ENCODE measurements at regions not wholly inside any gene's neighbourhood (a gene's known extent, or its start where the extent isn't known, plus 50 kb on each side); places are given as distances from the start of the nearest gene placed in this dataset.

GRCh38 chr7:67696878-67697277, 700.2 kb downstream of the TYW1 start:
- Mint-ChIP-seq H3K9me3 (peaks cover 0 to 15% (median 11%) of the 10 kb centered on the region in 5 donors), H3K4me1 (no peaks in the 10 kb centered on the region), H3K4me3 (no peak overlapping the region), H3K27me3 (no peaks in the 10 kb centered on the region), H3K27ac (no peak overlapping the region), H3K36me3 (no peaks in the 10 kb centered on the region)
- no peak for DNase-seq
- Histone ChIP-seq H3K4me1 (ENCODE audit: insufficient read depth, low read length) (no peaks in the 10 kb centered on the region), H3K9me3 (ENCODE audit: low read length) (no peaks in the 10 kb centered on the region), H3K27ac (ENCODE audit: low read depth, low read length) (no peak overlapping the region), H3K36me3 (ENCODE audit: insufficient read depth, low read length) (no peaks in the 10 kb centered on the region), H3K27me3 (ENCODE audit: insufficient read depth, low read length, poor library complexity, severe bottlenecking) (no peaks in the 10 kb centered on the region), H3K4me3 (ENCODE audit: low read length) (no peak overlapping the region)
- ChIA-PET CTCF (no interaction called here), POLR2A (no interaction called here)

DNA sequence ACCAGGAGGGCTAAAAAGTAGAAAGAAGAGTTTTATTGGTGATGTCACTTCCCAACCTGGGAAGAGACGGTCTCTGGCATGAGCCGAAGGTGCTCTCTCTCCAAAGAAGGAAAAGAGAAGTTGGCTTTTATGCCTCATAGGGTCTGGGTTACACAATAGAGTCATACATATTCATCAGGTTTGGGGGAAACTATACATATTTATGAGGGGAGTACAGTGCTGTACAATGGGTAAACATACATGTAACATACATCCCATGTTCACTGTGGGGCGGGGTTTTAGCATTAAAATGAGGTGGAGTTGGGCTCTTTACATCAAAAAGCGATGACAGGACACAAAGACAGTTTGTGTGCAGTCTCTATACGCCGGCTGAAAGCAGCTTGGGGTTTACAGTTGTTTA, 701.7 kb downstream of the TYW1 start:
- H3K27me3 Mint-ChIP-seq: no peaks in the 10 kb centered on the region
- H3K27ac ChIP-seq (ENCODE audit: low read depth, low read length): no peak overlapping the region
- POLR2A ChIA-PET: no interaction called here
- DNase-seq: no peak
- CTCF ChIA-PET: no interaction called here
- H3K9me3 Mint-ChIP-seq: peaks cover 6 to 19% (median 11%) of the 10 kb centered on the region in 5 donors
- no peak overlapping the region for H3K4me3 ChIP-seq (ENCODE audit: low read length)
- H3K36me3 Mint-ChIP-seq: no peaks in the 10 kb centered on the region
- H3K4me3 Mint-ChIP-seq: no peak overlapping the region
- no peaks in the 10 kb centered on the region for H3K36me3 ChIP-seq (ENCODE audit: insufficient read depth, low read length)
- no peaks in the 10 kb centered on the region for H3K4me1 ChIP-seq (ENCODE audit: insufficient read depth, low read length)
- H3K27me3 ChIP-seq (ENCODE audit: insufficient read depth, low read length, poor library complexity, severe bottlenecking): no peaks in the 10 kb centered on the region
- no peaks in the 10 kb centered on the region for H3K9me3 ChIP-seq (ENCODE audit: low read length)
- no peaks in the 10 kb centered on the region for H3K4me1 Mint-ChIP-seq
- H3K27ac Mint-ChIP-seq: no peak overlapping the region

DNA sequence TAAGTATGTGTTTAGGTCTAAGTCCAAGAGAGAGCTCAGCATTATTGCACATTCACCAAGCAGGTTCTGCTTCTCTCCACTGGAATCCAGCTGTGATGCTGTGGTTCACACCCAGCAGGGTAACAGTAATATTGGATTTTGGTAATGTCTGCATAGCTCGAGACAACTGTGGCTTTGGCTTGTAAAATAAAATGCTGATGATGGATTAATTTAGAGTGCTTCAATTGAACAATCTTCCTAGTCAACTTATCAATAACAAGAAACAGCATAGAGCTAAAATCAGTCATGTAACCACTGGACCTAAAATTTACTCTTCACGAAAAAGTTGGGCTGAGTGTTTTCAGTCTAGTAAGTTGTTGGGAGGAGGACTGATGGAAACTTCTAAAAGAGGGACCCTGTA, 709.2 kb downstream of the TYW1 start:
- H3K4me1 Mint-ChIP-seq: no peaks in the 10 kb centered on the region

DNA sequence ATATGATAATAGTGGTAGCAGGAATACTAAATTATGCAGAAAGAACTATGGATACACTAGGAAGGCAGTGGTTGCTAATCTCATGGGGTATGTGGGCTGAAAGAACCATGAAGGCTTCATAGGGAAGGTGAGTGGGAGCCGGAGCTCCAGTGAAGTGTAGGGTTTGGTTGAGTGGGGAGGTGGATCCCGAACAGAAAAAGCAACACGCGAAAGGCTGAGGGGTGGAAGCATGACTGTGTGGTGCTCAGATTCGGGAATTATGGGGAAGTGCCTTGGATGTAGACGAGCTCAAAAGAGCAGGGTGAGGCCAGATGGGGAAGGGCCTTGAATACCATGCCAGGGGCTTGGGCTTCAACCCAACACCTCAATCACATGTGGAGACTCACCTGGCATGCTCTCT, 715.1 kb downstream of the TYW1 start:
- H3K4me3 ChIP-seq (ENCODE audit: low read length): no peak overlapping the region
- CTCF ChIA-PET: no interaction called here
- H3K36me3 ChIP-seq (ENCODE audit: insufficient read depth, low read length): no peaks in the 10 kb centered on the region
- Mint-ChIP-seq H3K27ac (no peak overlapping the region), H3K9me3 (peaks cover 4 to 20% (median 9%) of the 10 kb centered on the region in 5 donors), H3K4me1 (no peaks in the 10 kb centered on the region), H3K4me3 (no peak overlapping the region), H3K27me3 (no peaks in the 10 kb centered on the region), H3K36me3 (peaks cover 0 to 3% (median 0%) of the 10 kb centered on the region in 3 donors)
- no peaks in the 10 kb centered on the region for H3K27me3 ChIP-seq (ENCODE audit: insufficient read depth, low read length, poor library complexity, severe bottlenecking)
- POLR2A ChIA-PET: no interaction called here
- H3K27ac ChIP-seq (ENCODE audit: low read depth, low read length): no peak overlapping the region
- H3K9me3 ChIP-seq (ENCODE audit: low read length): no peaks in the 10 kb centered on the region
- H3K4me1 ChIP-seq (ENCODE audit: insufficient read depth, low read length): no peaks in the 10 kb centered on the region
- DNase-seq: no peak

More for the DNA sequence above, 709.2 kb downstream of the TYW1 start:
- Histone ChIP-seq H3K9me3 (ENCODE audit: low read length) (no peaks in the 10 kb centered on the region), H3K4me3 (ENCODE audit: low read length) (no peak overlapping the region), H3K27me3 (ENCODE audit: insufficient read depth, low read length, poor library complexity, severe bottlenecking) (no peaks in the 10 kb centered on the region), H3K36me3 (ENCODE audit: insufficient read depth, low read length) (no peaks in the 10 kb centered on the region), H3K27ac (ENCODE audit: low read depth, low read length) (no peak overlapping the region), H3K4me1 (ENCODE audit: insufficient read depth, low read length) (no peaks in the 10 kb centered on the region)
- Mint-ChIP-seq H3K27me3 (no peaks in the 10 kb centered on the region), H3K9me3 (peaks cover 6 to 20% (median 9%) of the 10 kb centered on the region in 5 donors), H3K36me3 (peaks cover 0 to 3% (median 0%) of the 10 kb centered on the region in 3 donors), H3K4me3 (no peak overlapping the region), H3K27ac (no peak overlapping the region)
- ChIA-PET POLR2A (no interaction called here), CTCF (no interaction called here)
- no peak for DNase-seq

- Histone ChIP-seq H3K9me3 (ENCODE audit: low read length) (no peaks in the 10 kb centered on the region), H3K27me3 (ENCODE audit: insufficient read depth, low read length, poor library complexity, severe bottlenecking) (no peaks in the 10 kb centered on the region), H3K4me1 (ENCODE audit: insufficient read depth, low read length) (no peaks in the 10 kb centered on the region), H3K4me3 (ENCODE audit: low read length) (no peak overlapping the region), H3K36me3 (ENCODE audit: insufficient read depth, low read length) (no peaks in the 10 kb centered on the region), H3K27ac (ENCODE audit: low read depth, low read length) (no peak overlapping the region)
- POLR2A ChIA-PET: no interaction called here
- H3K36me3 Mint-ChIP-seq: peaks cover 0 to 3% (median 0%) of the 10 kb centered on the region in 3 donors
- no peaks in the 10 kb centered on the region for H3K4me1 Mint-ChIP-seq
- H3K4me3 Mint-ChIP-seq: no peak overlapping the region
- no peak overlapping the region for H3K27ac Mint-ChIP-seq
- CTCF ChIA-PET: no interaction called here
- H3K9me3 Mint-ChIP-seq: peaks cover 4 to 15% (median 9%) of the 10 kb centered on the region in 5 donors
- no peak for DNase-seq
- H3K27me3 Mint-ChIP-seq: no peaks in the 10 kb centered on the region
Observed at GRCh38 chr7:67713451-67714056, 716.9 kb downstream of the TYW1 start.

DNA sequence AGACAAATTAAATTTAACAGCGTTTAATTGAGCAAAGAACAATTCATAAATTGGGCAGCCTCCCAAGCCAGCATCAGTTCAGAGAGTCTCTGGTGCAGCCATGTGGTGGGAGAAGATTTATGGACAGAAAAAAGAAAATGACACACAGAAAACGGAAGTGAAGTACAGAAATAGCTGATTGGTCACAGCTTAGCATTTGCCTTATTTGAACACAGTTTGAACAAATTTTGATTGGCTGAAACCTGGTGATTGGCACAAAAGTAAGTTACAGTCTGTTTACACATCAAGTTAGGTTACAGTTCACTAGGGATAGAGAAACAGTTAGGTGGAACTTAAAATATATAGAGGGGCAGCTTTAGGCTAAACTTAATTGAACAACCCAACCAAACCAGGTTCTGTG, 720.1 kb downstream of the TYW1 start:
- H3K27ac Mint-ChIP-seq: no peak overlapping the region
- H3K27ac ChIP-seq (ENCODE audit: low read depth, low read length): no peak overlapping the region
- no peaks in the 10 kb centered on the region for H3K27me3 Mint-ChIP-seq
- no peak for DNase-seq
- no peak overlapping the region for H3K4me3 ChIP-seq (ENCODE audit: low read length)
- H3K4me3 Mint-ChIP-seq: no peak overlapping the region
- H3K36me3 ChIP-seq (ENCODE audit: insufficient read depth, low read length): no peaks in the 10 kb centered on the region
- ChIA-PET POLR2A (no interaction called here), CTCF (no interaction called here)
- no peaks in the 10 kb centered on the region for H3K4me1 Mint-ChIP-seq
- H3K27me3 ChIP-seq (ENCODE audit: insufficient read depth, low read length, poor library complexity, severe bottlenecking): no peaks in the 10 kb centered on the region
- no peaks in the 10 kb centered on the region for H3K36me3 Mint-ChIP-seq
- H3K9me3 ChIP-seq (ENCODE audit: low read length): no peaks in the 10 kb centered on the region
- no peaks in the 10 kb centered on the region for H3K4me1 ChIP-seq (ENCODE audit: insufficient read depth, low read length)
- H3K9me3 Mint-ChIP-seq: peaks cover 0 to 12% (median 4%) of the 10 kb centered on the region in 5 donors

DNA sequence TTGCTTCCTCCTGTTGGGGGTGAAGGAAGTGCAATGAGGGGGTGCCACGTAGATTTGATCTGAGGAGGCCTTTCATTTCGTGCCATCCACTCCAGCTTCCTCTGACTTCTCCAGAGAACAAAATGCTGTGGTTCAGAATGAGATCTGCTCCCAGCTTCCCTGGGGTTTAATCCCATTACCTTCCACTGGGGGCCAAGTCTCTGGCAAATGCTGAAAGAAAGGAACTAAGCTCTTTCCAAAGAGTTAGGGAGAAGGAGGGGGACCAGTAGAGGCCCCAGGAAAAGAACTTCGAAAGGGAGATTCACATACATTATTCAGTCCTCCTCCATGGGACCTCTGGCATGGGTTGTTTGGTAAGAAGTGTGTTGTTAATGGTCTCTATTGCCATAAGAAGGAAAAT, 727.0 kb downstream of the TYW1 start:
- H3K4me1 ChIP-seq (ENCODE audit: insufficient read depth, low read length): no peaks in the 10 kb centered on the region
- H3K9me3 Mint-ChIP-seq: peaks cover 0 to 17% (median 8%) of the 10 kb centered on the region in 5 donors
- H3K27me3 Mint-ChIP-seq: no peaks in the 10 kb centered on the region
- POLR2A ChIA-PET: no interaction called here
- CTCF ChIA-PET: no interaction called here
- no peaks in the 10 kb centered on the region for H3K9me3 ChIP-seq (ENCODE audit: low read length)
- H3K27ac ChIP-seq (ENCODE audit: low read depth, low read length): no peak overlapping the region
- no peaks in the 10 kb centered on the region for H3K4me1 Mint-ChIP-seq
- no peaks in the 10 kb centered on the region for H3K36me3 ChIP-seq (ENCODE audit: insufficient read depth, low read length)
- no peak for DNase-seq
- H3K27me3 ChIP-seq (ENCODE audit: insufficient read depth, low read length, poor library complexity, severe bottlenecking): no peaks in the 10 kb centered on the region
- H3K27ac Mint-ChIP-seq: no peak overlapping the region
- no peaks in the 10 kb centered on the region for H3K36me3 Mint-ChIP-seq
- no peak overlapping the region for H3K4me3 ChIP-seq (ENCODE audit: low read length)
- no peak overlapping the region for H3K4me3 Mint-ChIP-seq

DNA sequence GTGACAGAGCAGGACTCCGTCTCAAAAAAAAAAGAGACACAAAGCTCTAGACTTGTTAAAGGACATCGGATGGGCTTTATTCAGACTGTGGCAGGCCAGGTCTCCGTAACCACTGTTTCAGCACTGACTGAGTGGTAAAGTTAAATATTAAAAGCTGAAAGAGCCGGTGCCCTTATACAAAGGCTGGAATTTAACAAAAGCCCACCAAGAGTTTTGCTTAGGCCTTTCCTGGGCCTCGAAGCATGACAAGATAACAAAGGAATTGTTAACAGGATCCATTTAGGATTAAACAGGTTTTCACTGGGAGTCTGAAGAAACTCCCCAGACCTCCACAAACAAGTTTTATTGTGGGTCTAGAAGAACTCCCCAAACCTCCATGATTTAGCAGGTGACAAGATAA, 727.8 kb downstream of the TYW1 start:
- Mint-ChIP-seq H3K27me3 (no peaks in the 10 kb centered on the region), H3K36me3 (no peaks in the 10 kb centered on the region), H3K4me3 (no peak overlapping the region), H3K27ac (no peak overlapping the region), H3K4me1 (no peaks in the 10 kb centered on the region), H3K9me3 (peaks cover 0 to 17% (median 8%) of the 10 kb centered on the region in 5 donors)
- no peak for DNase-seq
- H3K27me3 ChIP-seq (ENCODE audit: insufficient read depth, low read length, poor library complexity, severe bottlenecking): no peaks in the 10 kb centered on the region
- no peak overlapping the region for H3K4me3 ChIP-seq (ENCODE audit: low read length)
- CTCF ChIA-PET: no interaction called here
- H3K36me3 ChIP-seq (ENCODE audit: insufficient read depth, low read length): no peaks in the 10 kb centered on the region
- H3K9me3 ChIP-seq (ENCODE audit: low read length): no peaks in the 10 kb centered on the region
- H3K27ac ChIP-seq (ENCODE audit: low read depth, low read length): no peak overlapping the region
- POLR2A ChIA-PET: interaction anchor here (0.6 kb wide), 1 partner anchor 10 kb away, joined by 4 read pairs; no protein-coding TSS in a partner anchor
- H3K4me1 ChIP-seq (ENCODE audit: insufficient read depth, low read length): no peaks in the 10 kb centered on the region

- Histone ChIP-seq H3K4me3 (ENCODE audit: low read length) (no peak overlapping the region), H3K27me3 (ENCODE audit: insufficient read depth, low read length, poor library complexity, severe bottlenecking) (no peaks in the 10 kb centered on the region), H3K27ac (ENCODE audit: low read depth, low read length) (no peak overlapping the region), H3K4me1 (ENCODE audit: insufficient read depth, low read length) (no peaks in the 10 kb centered on the region), H3K36me3 (ENCODE audit: insufficient read depth, low read length) (no peaks in the 10 kb centered on the region), H3K9me3 (ENCODE audit: low read length) (no peaks in the 10 kb centered on the region)
- ChIA-PET CTCF (no interaction called here), POLR2A (no interaction called here)
- no peak overlapping the region for H3K4me3 Mint-ChIP-seq
- peaks cover 3 to 17% (median 9%) of the 10 kb centered on the region in 5 donors for H3K9me3 Mint-ChIP-seq
- no peaks in the 10 kb centered on the region for H3K36me3 Mint-ChIP-seq
- H3K27me3 Mint-ChIP-seq: no peaks in the 10 kb centered on the region
- no peak for DNase-seq
- H3K27ac Mint-ChIP-seq: no peak overlapping the region
- no peaks in the 10 kb centered on the region for H3K4me1 Mint-ChIP-seq
Observed at GRCh38 chr7:67724955-67725354, 728.3 kb downstream of the TYW1 start.
